ENCODE measurements at regions not wholly inside any gene's neighbourhood (a gene's known extent, or its start where the extent isn't known, plus 50 kb on each side); places are given as distances from the start of the nearest gene placed in this dataset.

DNA sequence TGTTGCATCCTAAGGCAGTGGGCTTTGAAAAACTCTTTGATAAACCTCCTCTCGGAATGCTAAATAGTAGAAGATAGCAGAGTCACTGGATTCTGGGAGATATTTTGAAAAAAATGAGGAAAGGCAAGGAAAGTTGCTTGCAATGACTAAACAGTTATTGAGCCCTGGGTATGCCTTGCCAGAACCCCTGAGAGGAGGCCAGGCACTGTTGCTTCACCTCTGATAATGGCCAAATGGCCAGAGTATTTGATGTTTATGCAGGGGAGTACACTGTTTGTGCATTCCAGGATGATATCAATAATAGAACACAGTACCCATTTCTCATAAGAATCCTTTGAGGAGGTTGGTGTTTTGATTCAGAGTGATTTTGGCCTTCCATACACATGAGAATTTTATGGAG lies 935.1 kb upstream of the WWC1 start:
- TF ChIP-seq, protein P1, sequence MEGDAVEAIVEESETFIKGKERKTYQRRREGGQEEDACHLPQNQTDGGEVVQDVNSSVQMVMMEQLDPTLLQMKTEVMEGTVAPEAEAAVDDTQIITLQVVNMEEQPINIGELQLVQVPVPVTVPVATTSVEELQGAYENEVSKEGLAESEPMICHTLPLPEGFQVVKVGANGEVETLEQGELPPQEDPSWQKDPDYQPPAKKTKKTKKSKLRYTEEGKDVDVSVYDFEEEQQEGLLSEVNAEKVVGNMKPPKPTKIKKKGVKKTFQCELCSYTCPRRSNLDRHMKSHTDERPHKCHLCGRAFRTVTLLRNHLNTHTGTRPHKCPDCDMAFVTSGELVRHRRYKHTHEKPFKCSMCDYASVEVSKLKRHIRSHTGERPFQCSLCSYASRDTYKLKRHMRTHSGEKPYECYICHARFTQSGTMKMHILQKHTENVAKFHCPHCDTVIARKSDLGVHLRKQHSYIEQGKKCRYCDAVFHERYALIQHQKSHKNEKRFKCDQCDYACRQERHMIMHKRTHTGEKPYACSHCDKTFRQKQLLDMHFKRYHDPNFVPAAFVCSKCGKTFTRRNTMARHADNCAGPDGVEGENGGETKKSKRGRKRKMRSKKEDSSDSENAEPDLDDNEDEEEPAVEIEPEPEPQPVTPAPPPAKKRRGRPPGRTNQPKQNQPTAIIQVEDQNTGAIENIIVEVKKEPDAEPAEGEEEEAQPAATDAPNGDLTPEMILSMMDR (IDR thresholded peaks at IDR 0.05): no peak
- TF ChIP-seq POLR2A (IDR thresholded peaks at IDR 0.05): no peak
